Activated T-cell treated with anti-CD3 and anti-CD28 coated beads for 4 hours (primary cell): ENCODE measurements at regions not wholly inside any gene's neighbourhood (a gene's known extent, or its start where the extent isn't known, plus 50 kb on each side); places are given as distances from the start of the nearest gene placed in this dataset.

ENCODE experiments used
- DNase-seq: peaks from one replicate; pipeline ENCODE4 v3.0.0-alpha.2; 2020

GRCh38 chr20:60937585-60937984 is 314.5 kb upstream of the CDH4 start:
- no peak for DNase-seq

- no peak for DNase-seq
These were observed 310.7 kb upstream of the CDH4 start for GRCh38 chr20:60941379-60941778.

- DNase-seq: no peak
These were observed 304.2 kb upstream of the CDH4 start for GRCh38 chr20:60947819-60948218.

- no peak for DNase-seq
These were observed 303.8 kb upstream of the CDH4 start for GRCh38 chr20:60948224-60948623.

GRCh38 chr20:60950561-60950960 is 301.5 kb upstream of the CDH4 start:
- DNase-seq: no peak

- no peak for DNase-seq
These were observed 301.1 kb upstream of the CDH4 start for GRCh38 chr20:60950974-60951373.

- no peak for DNase-seq
These were observed 299.2 kb upstream of the CDH4 start for GRCh38 chr20:60952861-60953260.

GRCh38 chr20:60953321-60953720 is 298.7 kb upstream of the CDH4 start:
- DNase-seq: no peak

- DNase-seq: no peak
These were observed 296.4 kb upstream of the CDH4 start for GRCh38 chr20:60955706-60956105.

- DNase-seq: no peak
These were observed 295.9 kb upstream of the CDH4 start for GRCh38 chr20:60956194-60956593.

- no peak for DNase-seq
These were observed 294.4 kb upstream of the CDH4 start for GRCh38 chr20:60957621-60958020.

- DNase-seq: no peak
These were observed 292.1 kb upstream of the CDH4 start for GRCh38 chr20:60959971-60960370.

GRCh38 chr20:60960500-60960899 is 291.6 kb upstream of the CDH4 start:
- no peak for DNase-seq

- DNase-seq: no peak
These were observed 290.5 kb upstream of the CDH4 start for GRCh38 chr20:60961551-60961950.

GRCh38 chr20:60962367-60963045 is 289.6 kb upstream of the CDH4 start:
- no peak for DNase-seq

- DNase-seq: no peak
These were observed 288.9 kb upstream of the CDH4 start for GRCh38 chr20:60963146-60963545.

GRCh38 chr20:60964911-60965310 is 287.1 kb upstream of the CDH4 start:
- DNase-seq: no peak

- DNase-seq: no peak
These were observed 286.0 kb upstream of the CDH4 start for GRCh38 chr20:60966031-60966430.

GRCh38 chr20:60966766-60967165 is 285.3 kb upstream of the CDH4 start:
- no peak for DNase-seq

- DNase-seq: no peak
These were observed 284.4 kb upstream of the CDH4 start for GRCh38 chr20:60967431-60968316.

GRCh38 chr20:60968853-60969720 is 283.0 kb upstream of the CDH4 start:
- no peak for DNase-seq

GRCh38 chr20:60970601-60971000 is 281.5 kb upstream of the CDH4 start:
- DNase-seq: no peak

- DNase-seq: no peak
These were observed 278.0 kb upstream of the CDH4 start for GRCh38 chr20:60974022-60974421.
